ENCODE measurements at regions not wholly inside any gene's neighbourhood (a gene's known extent, or its start where the extent isn't known, plus 50 kb on each side); places are given as distances from the start of the nearest gene placed in this dataset.

GRCh38 chr10:91040343-91040742 lies 119.5 kb upstream of the ANKRD1 start:
- H3K9me3 ChIP-seq = no peaks in the 10 kb centered on the region
- intact Hi-C loops (cut with DNase I) = no loop called here
- no peak for DNase-seq

GRCh38 chr10:91042069-91042468 lies 121.2 kb upstream of the ANKRD1 start:
- no peak for TF ChIP-seq CTCF (IDR thresholded peaks at IDR 0.05)
- H3K4me1 ChIP-seq = no peaks in the 10 kb centered on the region
- no peaks in the 10 kb centered on the region for H3K36me3 ChIP-seq
- no peak for ATAC-seq
- H3K27me3 ChIP-seq = no peaks in the 10 kb centered on the region
- H3K4me3 ChIP-seq = no peak overlapping the region
- intact Hi-C loops (cut with DNase I) = no loop called here
- no peaks in the 10 kb centered on the region for H3K9me3 ChIP-seq
- no peak overlapping the region for H3K27ac ChIP-seq
- no peak for DNase-seq

More at GRCh38 chr10:91040343-91040742, 119.5 kb upstream of the ANKRD1 start:
- no peaks in the 10 kb centered on the region for H3K36me3 ChIP-seq
- H3K27me3 ChIP-seq = no peaks in the 10 kb centered on the region
- no peaks in the 10 kb centered on the region for H3K4me1 ChIP-seq
- no peak overlapping the region for H3K4me3 ChIP-seq
- no peak for ATAC-seq
- no peak overlapping the region for H3K27ac ChIP-seq
- no peak for TF ChIP-seq CTCF (IDR thresholded peaks at IDR 0.05)

GRCh38 chr10:91043173-91043910 lies 122.5 kb upstream of the ANKRD1 start:
- Histone ChIP-seq H3K9me3 (no peaks in the 10 kb centered on the region), H3K4me1 (no peaks in the 10 kb centered on the region), H3K27me3 (no peaks in the 10 kb centered on the region), H3K36me3 (no peaks in the 10 kb centered on the region), H3K27ac (no peak overlapping the region), H3K4me3 (no peak overlapping the region)
- intact Hi-C loops (cut with DNase I) = no loop called here
- ATAC-seq = peak; percentile 51
- DNase-seq = no peak
- TF ChIP-seq CTCF (IDR thresholded peaks at IDR 0.05) = peak; percentile 51

GRCh38 chr10:91046869-91047268 lies 126.0 kb upstream of the ANKRD1 start:
- DNase-seq (no peak), ATAC-seq (peak; percentile 52)
- H3K4me3 ChIP-seq = no peak overlapping the region
- intact Hi-C loops (cut with DNase I) = no loop called here
- no peaks in the 10 kb centered on the region for H3K9me3 ChIP-seq
- no peak for TF ChIP-seq CTCF (IDR thresholded peaks at IDR 0.05)
- no peak overlapping the region for H3K27ac ChIP-seq
- no peaks in the 10 kb centered on the region for H3K27me3 ChIP-seq
- H3K4me1 ChIP-seq = no peaks in the 10 kb centered on the region
- H3K36me3 ChIP-seq = no peaks in the 10 kb centered on the region

GRCh38 chr10:91048380-91048779 lies 127.5 kb upstream of the ANKRD1 start:
- Histone ChIP-seq H3K4me1 (no peaks in the 10 kb centered on the region), H3K27ac (no peak overlapping the region), H3K4me3 (no peak overlapping the region), H3K9me3 (no peaks in the 10 kb centered on the region), H3K27me3 (no peaks in the 10 kb centered on the region), H3K36me3 (no peaks in the 10 kb centered on the region)
- DNase-seq (no peak), ATAC-seq (no peak)
- TF ChIP-seq CTCF (IDR thresholded peaks at IDR 0.05) = no peak
- intact Hi-C loops (cut with DNase I) = no loop called here
